Esophagus muscularis mucosa (tissue), 4 donors: ENCODE measurements at regions not wholly inside any gene's neighbourhood (a gene's known extent, or its start where the extent isn't known, plus 50 kb on each side); places are given as distances from the start of the nearest gene placed in this dataset.

Experiments used
- DNase-seq: peaks from one replicate; pipeline ENCODE4 v3.0.0-alpha.2; 2017; ENCODE audit errors: extremely low spot score
- H3K27ac ChIP-seq, 4 donors: fragments of 200-600 bp; sonication (generic); replicated peaks in 1 of 4; 1 replicate in 3 of 4; 2 replicates in 1 of 4; pipeline ENCODE4 v1.5.1; 2016 to 2019; ENCODE audit warnings: mild to moderate bottlenecking in 1 of 4
- H3K27me3 ChIP-seq, 4 donors: fragments of 200-600 bp; sonication (generic); one replicate each; pipeline versions ENCODE4 v1.5.1 to v1.6.0; 2016 to 2019
- H3K36me3 ChIP-seq, 4 donors: fragments of 200-600 bp; sonication (generic); one replicate each; pipeline ENCODE4 v1.5.1; 2016 to 2019
- H3K4me1 ChIP-seq, 4 donors: fragments of 200-600 bp; sonication (generic); one replicate each; pipeline ENCODE4 v1.5.1; 2016 to 2019
- H3K4me3 ChIP-seq, 4 donors: fragments of 200-600 bp; sonication (generic); 1 replicate in 2 of 4; 2 replicates in 2 of 4; pipeline ENCODE4 v1.5.1; 2016 to 2019; ENCODE audit warnings: mild to moderate bottlenecking in 4 of 4, moderate library complexity in 1 of 4
- H3K9me3 ChIP-seq, 4 donors: fragments of 200-600 bp; sonication (generic); 1 replicate in 3 of 4; 2 replicates in 1 of 4; pipeline ENCODE4 v1.5.1; 2016 to 2019
- CTCF ChIP-seq, 3 experiments: fragments of 200-600 bp in 2 of 3; fragments of 450-650 bp in 1 of 3; sonication (generic) in 2 of 3; IDR thresholded peaks; one replicate each; pipeline ENCODE4 v1.5.1; 2017 to 2019; ENCODE audit warnings: antibody characterized with exemption in 3 of 3, mild to moderate bottlenecking in 2 of 3, moderate library complexity in 1 of 3
- EP300 ChIP-seq: sonication (generic); formaldehyde crosslinking; IDR thresholded peaks from one replicate; pipeline ENCODE4 v1.6.1; 2017; ENCODE audit warnings: antibody characterized with exemption
- POLR2A ChIP-seq: fragments of 450-650 bp; IDR thresholded peaks from one replicate; pipeline ENCODE4 v1.6.1; 2017; ENCODE audit warnings: antibody characterized with exemption, moderate library complexity, mild to moderate bottlenecking, low read depth
- POLR2AphosphoS5 ChIP-seq, 2 donors: sonication (generic); formaldehyde crosslinking; IDR thresholded peaks; one replicate each; pipeline ENCODE4 v1.6.1; 2017; ENCODE audit warnings: antibody characterized with exemption in 2 of 2
- WGBS: methylation state at CpG from one replicate; pipeline ENCODE4 v1.1.5; 2018; 5-methylcytosine and 5-hydroxymethylcytosine counted together
- intact Hi-C: fragments of 100-400 bp; cut with DNase I; formaldehyde crosslinking; loops from one replicate; pipeline ENCODE4 v1.15.1; 2023

- WGBS = 72% methylated on average over 1 of the region's 1 CpG
- no peak for DNase-seq
- intact Hi-C loops = no loop called here
Observed at GRCh38 chr6:6835223-6835503, 246.6 kb downstream of the LY86 start.

GRCh38 chr6:6836609-6837406 is 248.3 kb downstream of the LY86 start:
- Histone ChIP-seq H3K9me3 (no peaks in the 10 kb centered on the region), H3K27me3 (peaks cover 0 to 8% (median 0%) of the 10 kb centered on the region in 4 donors), H3K36me3 (no peaks in the 10 kb centered on the region), H3K27ac (no peak overlapping the region), H3K4me1 (no peaks in the 10 kb centered on the region), H3K4me3 (no peak overlapping the region)
- intact Hi-C loops = no loop called here
- 75% methylated on average over 3 of the region's 3 CpGs for WGBS
- DNase-seq = no peak
- TF ChIP-seq CTCF (IDR thresholded peaks at IDR 0.05) = no peak
- no peak for TF ChIP-seq EP300
- TF ChIP-seq POLR2A = no peak
- TF ChIP-seq POLR2AphosphoS5 (IDR thresholded peaks at IDR 0.05) = no peak

More at GRCh38 chr6:6835223-6835503, 246.6 kb downstream of the LY86 start:
- Histone ChIP-seq H3K36me3 (no peaks in the 10 kb centered on the region), H3K4me1 (no peaks in the 10 kb centered on the region), H3K27me3 (peaks cover 0 to 8% (median 0%) of the 10 kb centered on the region in 4 donors), H3K4me3 (no peak overlapping the region), H3K27ac (no peak overlapping the region), H3K9me3 (no peaks in the 10 kb centered on the region)
- TF ChIP-seq POLR2A (no peak), POLR2AphosphoS5 (IDR thresholded peaks at IDR 0.05) (no peak), EP300 (no peak), CTCF (IDR thresholded peaks at IDR 0.05) (no peak)

DNA sequence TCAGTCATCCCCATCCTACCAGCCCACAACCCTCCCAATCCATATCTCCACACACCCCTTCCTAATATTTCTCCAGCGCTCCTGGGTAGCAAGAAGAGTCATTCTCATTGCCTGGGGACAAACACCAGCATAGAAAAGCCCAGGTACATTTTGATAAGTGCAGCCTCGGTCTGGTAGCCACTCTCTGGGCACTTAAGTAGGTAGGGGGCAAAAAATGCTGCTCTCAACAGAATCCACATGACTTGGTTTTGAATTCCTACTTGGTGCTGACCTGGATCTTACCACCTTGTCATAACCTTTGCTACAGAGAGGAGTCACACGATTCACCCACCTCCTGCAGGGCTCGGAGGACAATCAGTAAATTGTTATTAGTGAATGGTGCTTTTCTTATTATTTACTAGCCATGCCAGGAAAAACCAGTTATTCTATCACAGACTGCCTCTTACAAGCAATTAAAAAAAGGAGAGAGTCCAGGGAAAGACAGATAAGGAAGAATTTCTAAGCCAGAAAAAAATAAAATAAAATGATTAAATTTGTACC is 249.1 kb downstream of the LY86 start:
- TF ChIP-seq POLR2AphosphoS5 (IDR thresholded peaks at IDR 0.05) (no peak), CTCF (IDR thresholded peaks at IDR 0.05) (no peak), EP300 (no peak), POLR2A (no peak)
- no peak for DNase-seq
- Histone ChIP-seq H3K27ac (no peak overlapping the region), H3K27me3 (peaks cover 0 to 8% (median 0%) of the 10 kb centered on the region in 4 donors), H3K36me3 (no peaks in the 10 kb centered on the region), H3K4me3 (no peak overlapping the region), H3K4me1 (no peaks in the 10 kb centered on the region), H3K9me3 (no peaks in the 10 kb centered on the region)
- 80% methylated on average over 4 of the region's 4 CpGs for WGBS
- intact Hi-C loops = no loop called here

DNA sequence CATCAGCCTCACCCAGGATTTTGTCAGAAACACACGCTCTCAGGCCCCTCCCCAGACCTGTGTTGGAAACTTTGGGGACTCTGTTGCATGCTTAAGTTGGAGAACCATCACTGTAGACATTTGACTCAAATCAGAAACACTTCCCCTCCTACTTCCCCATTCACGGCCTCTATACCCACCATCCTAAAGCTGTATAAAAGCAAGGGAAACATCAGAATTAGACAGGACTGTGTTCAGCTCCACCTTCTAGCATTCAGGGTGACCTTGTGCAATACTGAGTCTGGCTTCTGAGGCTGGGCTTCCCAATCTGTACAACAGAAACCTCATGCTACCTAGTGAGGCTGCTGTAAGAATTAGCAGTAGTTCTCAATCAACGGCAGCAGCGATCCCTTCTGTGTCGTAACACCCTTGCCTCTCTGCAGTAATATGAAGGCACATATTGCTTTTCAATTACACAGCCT is 252.3 kb downstream of the LY86 start:
- Histone ChIP-seq H3K36me3 (no peaks in the 10 kb centered on the region), H3K4me3 (no peak overlapping the region), H3K9me3 (peaks cover 0 to 9% (median 2%) of the 10 kb centered on the region in 4 donors), H3K4me1 (no peaks in the 10 kb centered on the region), H3K27me3 (no peaks in the 10 kb centered on the region), H3K27ac (no peak overlapping the region)
- WGBS = 90% methylated on average over 5 of the region's 5 CpGs
- DNase-seq = no peak
- no peak for TF ChIP-seq EP300
- no peak for TF ChIP-seq POLR2A
- TF ChIP-seq POLR2AphosphoS5 (IDR thresholded peaks at IDR 0.05) = no peak
- no peak for TF ChIP-seq CTCF (IDR thresholded peaks at IDR 0.05)
- intact Hi-C loops = no loop called here
